A673 (cell line): ENCODE measurements at regions not wholly inside any gene's neighbourhood (a gene's known extent, or its start where the extent isn't known, plus 50 kb on each side); places are given as distances from the start of the nearest gene placed in this dataset.

Experiments used
- CTCF ChIP-seq: fragments of 300-800, 200-600 bp; sonication (generic); conservative IDR thresholded peaks from 2 replicates; pipeline ENCODE4 v1.5.1; 2017; ENCODE audit warnings: low read depth, mild to moderate bottlenecking, antibody characterized with exemption, low read length, moderate library complexity, mixed read lengths
- EZH2 ChIP-seq: fragments of 200-600 bp; sonication (generic); IDR thresholded peaks from 2 replicates; pipeline ENCODE4 v1.6.1; 2017; ENCODE audit warnings: borderline replicate concordance, low read depth, mild to moderate bottlenecking, mixed read lengths, antibody characterized with exemption, low read length; ENCODE audit not compliant: poor library complexity, severe bottlenecking

DNA sequence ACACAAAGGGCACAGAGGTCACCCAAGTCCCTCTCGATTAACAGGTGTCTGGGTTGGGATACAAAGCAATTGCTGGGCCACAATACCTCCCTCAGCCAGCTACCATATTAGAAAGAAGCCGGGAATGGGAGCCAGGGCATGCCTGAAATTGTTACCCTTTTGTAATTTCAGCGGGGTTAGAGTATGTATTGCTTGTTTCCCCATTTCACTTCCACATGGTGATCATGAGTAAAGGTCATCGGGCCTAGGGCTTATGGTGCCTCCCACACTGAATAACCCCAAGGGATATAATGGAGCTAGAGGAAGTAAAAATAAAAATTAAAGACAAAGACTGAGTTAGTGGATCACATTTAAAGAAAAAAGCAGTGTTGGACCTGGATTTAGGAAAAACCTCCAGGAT, 437.2 kb upstream of the KLHL29 start:
- TF ChIP-seq CTCF, result no peak
- no peak for TF ChIP-seq EZH2
